ENCODE measurements at regions not wholly inside any gene's neighbourhood (a gene's known extent, or its start where the extent isn't known, plus 50 kb on each side); places are given as distances from the start of the nearest gene placed in this dataset.
"Not testable (repeated sequence)": the region's sequence is repeated elsewhere in the genome, so short reads cannot be mapped to it uniquely, and the experiment has no call there.

DNA sequence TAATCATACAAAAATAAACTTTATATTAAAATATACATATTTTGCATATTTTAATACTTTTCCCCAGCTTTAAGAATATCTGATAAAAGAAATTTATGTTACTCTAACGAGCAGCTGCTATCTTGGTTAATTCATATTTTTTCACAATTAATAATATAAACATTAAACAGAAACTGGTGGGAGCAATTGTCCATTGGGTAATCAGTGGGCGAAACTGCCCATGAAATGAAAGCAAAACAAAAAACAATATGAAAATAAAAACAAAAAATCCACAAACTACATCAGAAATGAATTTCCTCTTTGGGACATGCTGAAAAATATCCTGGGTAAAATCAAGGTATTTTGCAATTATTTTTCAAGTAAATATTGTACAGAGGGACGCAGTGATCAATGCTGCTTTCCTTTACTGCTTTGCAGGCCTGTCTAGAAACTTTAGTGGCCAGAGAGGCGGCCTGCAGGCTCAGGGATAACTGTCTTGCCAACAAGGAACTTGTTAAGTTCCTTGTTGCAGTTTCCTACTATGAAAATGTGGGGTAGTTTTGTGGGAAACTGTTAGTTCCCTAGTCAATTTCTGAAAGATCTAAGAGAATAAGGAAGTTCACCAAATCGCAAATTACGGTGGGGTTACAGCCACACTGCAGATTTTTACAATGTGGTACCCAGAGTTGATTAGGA is 309.0 kb upstream of the PLGLB2 start:
- FAIRE-seq, result not testable (repeated sequence)

DNA sequence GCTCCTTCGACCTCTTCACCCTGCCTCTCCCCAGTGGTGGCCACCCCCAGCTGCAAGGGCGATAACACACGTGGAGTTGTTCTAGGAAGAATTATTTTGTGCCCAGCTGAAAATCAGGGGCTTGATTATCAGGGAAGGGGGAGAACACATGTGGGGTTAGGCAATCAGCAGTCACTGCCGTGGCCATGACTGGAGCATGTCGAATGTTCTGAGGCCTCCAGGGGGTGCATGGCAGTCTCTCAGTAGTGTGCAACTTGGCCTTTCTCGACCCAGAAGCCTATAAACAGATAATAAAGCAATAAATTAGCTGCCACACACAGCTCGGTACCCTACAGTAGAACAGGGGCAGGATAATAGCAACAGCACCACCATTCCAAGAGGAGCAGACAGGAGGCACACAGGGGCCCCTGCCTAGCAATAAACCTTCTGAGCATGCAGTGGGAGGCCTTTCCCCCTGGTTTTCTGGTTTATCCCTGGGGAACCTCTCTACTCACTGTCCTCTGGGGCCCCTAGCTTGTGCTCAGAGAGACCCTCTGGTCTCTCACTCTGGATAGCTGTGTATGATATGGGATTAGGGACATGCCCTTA is 308.2 kb upstream of the PLGLB2 start:
- FAIRE-seq, result not testable (repeated sequence)

DNA sequence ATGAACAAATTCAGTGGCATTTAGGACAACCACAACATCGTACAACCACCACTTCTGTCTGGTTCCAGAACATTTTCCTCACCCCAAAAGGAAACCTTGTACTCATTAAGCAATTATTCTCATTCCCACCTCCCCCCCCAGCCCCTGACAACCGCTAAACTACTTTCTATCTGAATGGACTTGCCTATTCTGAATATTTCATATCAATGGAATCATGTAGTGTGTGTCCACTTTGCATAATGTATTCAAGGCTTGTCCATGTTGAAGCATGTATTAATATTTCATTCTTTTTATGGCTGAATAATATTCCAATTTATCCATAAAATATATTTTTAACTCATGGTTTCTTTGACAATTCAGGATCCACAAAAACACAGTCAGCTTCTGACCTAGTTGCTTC is 307.2 kb upstream of the PLGLB2 start:
- FAIRE-seq, result not testable (repeated sequence)

DNA sequence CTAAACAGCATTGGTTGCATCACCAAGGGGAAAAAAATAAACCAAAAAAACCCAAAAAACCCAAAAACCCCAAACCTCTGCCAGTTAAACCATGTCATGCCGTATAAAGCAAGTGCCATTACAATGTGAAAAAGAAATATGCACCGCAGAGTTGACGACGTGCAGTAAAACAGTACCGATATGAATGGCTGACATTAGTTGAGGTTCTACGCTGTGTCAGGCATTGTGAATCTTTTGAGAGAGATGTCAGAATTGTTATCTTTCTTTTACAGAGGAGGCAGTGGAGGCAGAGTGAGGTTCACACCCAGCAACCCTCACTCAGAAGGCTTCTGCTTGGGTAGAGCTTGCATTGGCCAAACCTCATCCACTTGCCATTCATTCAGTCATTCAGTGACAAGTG is 306.5 kb upstream of the PLGLB2 start:
- FAIRE-seq, result not testable (repeated sequence)

DNA sequence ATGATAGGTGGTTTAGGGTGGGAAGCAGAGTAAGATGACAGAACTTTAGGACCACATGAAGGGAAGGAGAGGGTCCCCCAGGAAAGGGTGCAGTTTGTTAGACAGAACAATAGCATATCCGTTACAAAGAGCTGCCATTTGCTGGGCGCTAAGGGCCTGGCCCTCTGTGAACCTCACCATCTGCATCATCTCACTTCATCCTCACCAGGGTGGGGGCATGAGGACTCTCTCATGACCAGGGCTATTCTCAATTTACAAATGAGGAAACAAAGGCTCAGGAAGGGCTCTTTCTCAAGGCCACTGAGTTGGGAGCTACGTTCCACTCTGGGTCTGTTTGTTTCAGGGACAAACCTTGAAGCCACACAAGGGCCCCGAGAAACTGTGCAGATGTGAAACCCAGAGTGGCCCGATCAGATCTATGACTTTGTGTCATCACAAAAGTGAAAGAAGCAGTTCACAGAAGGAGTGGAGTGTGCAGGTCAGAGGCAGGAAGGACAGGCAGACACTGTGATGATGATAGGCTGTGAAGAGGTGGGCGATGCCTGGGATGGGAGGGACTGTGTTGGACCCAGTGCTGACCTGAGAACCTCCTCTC is 304.8 kb upstream of the PLGLB2 start:
- FAIRE-seq, result not testable (repeated sequence)

DNA sequence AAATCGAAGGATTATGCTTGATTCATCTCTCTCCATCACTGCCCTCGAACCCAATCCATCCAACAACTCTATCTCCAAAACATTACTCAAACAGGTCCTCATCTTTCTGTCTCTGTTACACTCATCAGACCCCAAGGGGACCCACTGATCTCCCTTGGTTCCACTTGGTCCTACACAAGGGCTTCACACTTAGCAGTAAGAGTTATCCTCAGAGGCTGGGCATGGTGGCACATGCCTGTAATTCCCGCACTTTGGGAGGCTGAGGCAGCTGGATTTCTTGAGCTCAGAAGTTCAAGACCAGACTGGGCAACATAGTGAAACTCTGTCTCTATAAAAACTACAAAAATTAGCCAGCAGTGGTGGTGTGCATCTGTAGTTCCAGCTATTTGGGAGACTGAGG is 302.9 kb upstream of the PLGLB2 start:
- FAIRE-seq, result not testable (repeated sequence)

DNA sequence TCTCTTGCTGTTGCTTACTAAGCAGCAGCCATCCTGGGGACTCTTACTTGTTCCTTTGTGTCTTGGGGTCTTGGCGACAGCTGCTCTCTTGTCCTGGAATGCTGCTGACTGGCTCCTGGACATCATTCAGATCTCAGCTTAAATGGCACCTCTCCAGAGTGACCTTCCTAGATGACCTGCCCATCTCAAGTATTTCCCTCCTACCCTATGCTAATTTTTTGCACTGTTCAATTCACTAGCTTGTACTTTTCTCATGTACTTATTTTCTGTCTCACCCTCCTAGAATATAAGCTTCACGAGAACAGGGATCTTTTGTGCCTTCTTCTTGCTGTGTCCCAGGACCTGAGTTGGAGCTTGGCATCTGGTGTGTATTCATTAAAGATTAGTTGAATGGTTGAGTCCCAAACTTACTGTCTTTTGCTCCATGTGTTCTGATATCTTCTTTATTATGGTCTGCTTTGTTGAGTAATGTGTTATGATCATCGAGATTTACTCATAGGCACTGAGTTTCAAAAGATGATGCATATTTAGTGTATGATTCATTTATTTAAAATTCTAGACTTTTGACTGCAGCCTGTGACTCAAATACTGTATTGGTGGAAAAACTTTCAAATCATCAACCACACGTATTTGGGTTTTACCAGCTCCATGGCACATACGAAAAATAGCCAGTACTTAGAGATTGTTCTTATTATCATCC is 302.1 kb upstream of the PLGLB2 start:
- FAIRE-seq, result not testable (repeated sequence)

DNA sequence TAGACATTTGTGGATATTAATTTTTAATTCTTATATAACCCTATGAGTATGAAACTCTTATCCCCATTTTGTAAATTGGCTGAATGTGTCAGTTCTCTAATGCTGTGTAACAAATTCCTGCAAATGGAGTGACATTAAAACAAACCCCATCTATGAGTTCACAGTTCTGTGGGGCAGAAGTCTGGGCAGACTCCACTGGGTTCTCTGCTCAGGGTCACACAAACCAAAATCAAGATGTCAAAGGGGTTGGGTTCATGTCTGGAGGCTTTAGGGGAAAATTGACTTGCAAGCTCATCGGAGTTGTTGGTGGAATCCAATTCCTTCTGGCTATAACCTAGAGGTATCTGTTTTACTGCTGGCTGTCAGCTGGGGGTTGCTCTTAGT is 301.6 kb upstream of the PLGLB2 start:
- not testable (repeated sequence) for FAIRE-seq

DNA sequence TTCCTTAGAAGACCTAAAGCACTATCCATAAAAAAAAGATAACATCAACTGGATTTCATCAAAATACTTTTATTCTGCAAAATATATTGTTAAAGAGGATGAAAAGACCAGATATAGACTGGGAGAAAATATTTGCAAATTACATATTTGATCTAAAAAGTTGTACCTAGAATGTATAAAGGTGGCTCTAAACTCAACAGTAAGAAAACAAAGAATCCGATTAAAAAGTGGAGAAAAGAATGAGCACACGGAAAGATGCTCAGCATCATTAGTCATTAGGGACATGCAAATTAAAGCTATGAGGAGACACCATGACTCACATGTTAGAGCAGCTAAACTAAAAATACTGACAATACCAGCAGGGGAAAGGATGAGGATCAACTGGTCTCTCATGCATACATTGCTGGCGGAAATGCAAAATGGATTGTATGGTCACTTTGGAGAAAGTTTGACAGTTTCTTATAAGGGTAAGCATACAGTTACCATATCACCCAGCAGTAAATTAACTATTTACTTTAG is 298.4 kb upstream of the PLGLB2 start:
- not testable (repeated sequence) for FAIRE-seq

DNA sequence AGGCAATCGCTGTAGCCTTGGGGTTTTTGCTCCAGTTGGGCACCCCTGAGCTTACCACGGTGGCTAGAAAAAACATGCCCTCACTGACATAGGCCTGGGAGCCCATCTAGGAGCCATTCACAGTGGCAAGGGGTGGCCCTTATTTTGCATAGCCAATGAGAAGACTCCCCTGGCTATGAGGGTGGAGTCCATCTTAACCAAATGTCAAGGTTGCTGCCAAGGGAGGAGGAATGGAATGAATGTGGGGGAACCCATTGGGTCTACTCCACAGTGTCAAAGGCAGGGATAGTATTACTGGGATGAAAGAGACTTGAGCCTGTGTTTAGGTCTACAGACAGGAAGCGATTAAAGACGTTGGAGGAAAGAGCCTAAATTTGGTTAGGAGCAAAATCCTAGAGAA is 295.7 kb upstream of the PLGLB2 start:
- FAIRE-seq, result not testable (repeated sequence)

DNA sequence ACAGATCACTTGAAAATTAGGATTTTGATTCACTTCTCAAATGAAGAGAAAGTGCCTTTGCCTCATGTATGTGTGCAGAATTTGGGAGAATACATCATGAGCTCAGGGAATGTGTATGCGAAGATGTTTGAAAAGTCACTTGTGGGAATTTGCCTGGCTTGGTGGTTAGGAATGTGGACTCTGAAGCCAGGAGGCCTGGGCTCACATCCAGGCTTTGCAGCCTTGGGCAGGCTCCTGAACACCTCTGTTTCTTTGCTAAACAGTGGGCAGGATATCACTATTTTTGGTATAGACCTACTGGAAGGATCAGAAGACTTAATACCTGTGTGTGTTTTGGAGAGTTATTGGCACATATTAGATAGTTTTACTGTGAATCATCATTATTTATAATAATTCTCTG is 295.0 kb upstream of the PLGLB2 start:
- FAIRE-seq, result not testable (repeated sequence)

DNA sequence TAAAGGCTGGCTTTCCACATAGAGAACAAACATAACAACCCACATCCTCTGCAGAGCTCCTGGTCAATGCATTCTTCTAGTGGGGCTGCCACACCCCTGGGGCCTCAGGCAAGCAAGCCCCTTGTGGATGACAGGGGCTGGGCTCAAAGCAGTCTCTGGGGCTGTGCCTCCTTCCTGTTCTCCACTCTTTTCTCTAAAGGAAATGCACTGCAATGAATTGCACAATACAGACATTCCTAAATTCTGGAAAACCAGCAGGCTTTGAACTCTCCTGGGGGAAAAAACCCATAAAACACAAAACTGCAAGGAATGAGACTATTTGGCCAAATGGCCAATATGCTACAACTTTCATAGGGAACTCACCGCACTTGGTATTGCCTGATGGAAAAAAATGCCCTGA is 293.9 kb upstream of the PLGLB2 start:
- not testable (repeated sequence) for FAIRE-seq

DNA sequence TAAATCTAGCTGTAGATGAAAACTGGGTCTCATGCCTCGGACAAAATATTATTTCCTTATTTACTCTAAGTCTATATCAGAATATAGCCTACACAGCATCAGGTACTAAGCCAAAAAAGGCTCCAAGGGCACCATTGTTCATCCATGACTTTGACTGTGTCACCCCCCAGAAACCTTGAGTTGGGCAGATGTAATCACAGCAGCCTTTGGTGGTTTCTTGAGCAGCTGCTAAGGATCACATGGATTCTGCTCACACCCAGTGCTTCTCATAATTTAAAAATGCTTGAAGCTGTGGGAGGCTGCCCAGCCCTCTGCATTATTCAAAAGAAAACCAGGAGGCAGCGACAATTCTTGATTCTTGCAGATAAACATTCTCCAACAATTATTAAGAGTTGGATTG is 293.5 kb upstream of the PLGLB2 start:
- FAIRE-seq, result not testable (repeated sequence)

DNA sequence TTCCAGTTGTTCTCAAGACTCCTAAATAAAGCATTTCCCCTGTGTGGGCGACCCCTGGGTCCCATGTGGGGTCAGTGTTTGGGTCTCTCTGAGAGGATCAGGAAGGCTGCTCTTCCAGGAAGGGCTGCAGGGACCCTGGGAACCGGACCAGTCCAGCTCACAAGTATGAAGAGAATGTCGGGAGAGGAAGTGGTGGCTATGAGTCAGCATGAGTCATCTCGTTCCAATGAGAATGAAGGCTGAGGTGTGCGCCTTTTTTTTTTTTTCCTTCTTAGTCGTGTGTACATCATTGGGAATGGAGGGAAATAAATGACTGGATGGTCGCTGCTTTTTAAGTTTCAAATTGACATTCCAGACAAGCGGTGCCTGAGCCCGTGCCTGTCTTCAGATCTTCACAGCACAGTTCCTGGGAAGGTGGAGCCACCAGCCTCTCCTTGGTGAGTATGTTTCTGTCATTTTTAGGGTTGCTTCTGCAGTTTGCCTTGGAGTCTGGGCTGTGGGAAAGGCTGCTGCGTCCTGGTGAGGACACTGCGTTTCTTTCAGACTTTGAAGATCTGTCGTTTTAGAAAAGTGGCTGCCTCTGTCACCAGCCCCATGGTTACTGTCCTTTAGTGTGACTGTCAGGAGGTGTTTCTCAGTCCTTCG is 292.6 kb upstream of the PLGLB2 start:
- not testable (repeated sequence) for FAIRE-seq

DNA sequence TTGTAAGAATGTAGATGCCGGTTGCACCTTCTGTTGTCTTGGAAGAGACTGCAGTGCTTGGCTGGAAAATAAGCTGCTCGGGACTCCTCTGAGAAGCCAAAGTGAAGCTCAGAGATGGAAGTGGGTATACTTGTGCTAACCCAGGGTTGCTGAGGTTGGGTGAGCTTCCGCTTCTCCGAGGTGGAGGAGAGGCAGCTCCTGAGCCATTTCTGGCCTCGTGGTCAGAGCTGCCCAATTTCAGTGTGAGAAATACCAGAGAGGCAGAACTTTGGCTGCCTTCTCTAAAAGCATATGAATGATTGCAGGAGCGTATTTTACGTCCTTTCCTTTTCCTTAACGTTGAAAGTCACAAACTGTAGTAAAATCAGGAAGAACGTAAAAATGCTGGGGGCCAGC is 292.0 kb upstream of the PLGLB2 start:
- FAIRE-seq, result not testable (repeated sequence)

DNA sequence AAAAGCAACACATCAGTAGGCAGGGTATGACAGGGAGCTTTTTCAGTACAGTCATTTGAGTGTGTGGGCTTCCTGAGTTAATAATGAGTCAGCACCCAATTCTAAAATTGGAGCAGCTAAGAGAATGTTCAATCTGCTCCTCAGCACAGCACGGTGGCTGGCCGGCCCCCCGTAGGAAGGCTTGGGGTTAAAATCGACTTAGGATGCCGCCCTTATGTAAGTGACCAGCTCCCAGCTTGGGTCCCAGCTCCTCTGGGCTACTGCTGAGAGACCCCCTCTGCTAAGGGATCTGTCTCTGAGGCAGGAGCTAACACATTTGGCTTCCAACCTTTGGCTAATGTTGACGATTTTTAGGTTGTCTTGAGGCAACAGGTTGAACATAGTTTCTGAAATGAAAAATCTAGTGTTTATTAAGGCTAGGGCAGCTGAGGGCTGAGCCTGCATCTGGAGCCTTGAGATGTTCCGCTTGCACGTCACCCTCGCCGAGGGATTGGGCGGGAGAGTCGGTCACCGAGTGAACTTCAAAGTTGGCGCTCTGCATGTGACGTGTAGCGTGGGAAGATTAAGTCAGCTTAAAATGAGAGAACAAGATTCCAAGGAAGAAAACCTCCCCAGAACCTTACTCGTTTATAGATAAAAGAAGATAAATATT is 291.3 kb upstream of the PLGLB2 start:
- FAIRE-seq, result not testable (repeated sequence)

DNA sequence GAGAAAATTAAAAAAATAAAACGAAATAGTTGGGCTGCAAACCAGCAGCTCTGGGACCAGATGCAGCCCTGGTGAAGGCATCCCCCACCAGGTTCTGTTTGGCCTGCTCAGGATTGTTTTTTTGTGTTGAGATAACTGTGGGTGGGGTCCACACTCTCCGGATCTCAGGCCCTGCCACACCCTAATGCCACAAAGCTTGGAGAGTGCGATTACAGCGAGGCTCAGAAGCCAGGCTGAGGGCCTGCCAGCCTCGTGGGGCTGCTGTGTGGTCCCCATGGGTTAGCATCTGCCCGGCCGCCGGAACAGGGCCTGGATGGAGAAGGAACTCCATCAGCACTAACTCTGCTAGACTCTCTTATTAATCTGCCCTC is 290.8 kb upstream of the PLGLB2 start:
- not testable (repeated sequence) for FAIRE-seq

DNA sequence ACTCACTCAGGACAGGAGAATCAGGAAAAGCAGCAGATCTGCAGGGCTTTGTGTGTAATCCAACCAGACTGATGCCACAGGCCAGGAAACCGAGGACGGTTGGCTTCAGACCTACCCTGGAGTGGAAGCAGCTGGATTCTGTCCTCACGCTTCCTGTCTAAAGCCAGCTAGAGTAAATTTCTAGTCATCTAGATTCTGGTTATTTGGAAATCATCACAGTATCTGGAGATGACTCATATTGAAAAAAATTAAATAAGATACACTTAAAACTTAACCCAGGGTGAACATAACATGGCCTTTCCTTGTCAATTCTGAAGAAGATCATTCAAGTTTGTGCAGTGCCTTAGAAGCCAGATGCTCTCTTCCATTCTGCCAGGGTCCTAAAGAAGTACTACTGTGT is 288.9 kb upstream of the PLGLB2 start:
- FAIRE-seq, result not testable (repeated sequence)

DNA sequence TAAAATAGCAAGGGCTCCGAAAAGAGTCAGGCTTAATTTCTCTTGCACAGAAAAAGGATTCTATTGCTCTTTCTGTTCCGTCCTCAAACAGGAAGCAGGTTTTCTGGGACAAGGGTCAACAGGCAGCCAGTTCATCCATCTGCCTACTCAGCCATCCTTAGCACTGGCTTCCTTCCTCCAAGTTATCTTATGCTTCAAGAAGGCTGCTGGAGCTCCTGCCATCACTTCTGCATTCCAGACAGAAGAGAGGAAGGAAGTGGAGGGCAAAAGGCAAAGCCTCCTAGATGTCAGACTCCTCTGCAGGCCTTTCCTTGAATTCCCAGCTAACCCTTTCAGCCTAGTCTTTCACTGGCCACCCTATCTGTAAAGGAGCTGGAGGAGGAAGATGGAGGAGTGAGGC is 287.8 kb upstream of the PLGLB2 start:
- FAIRE-seq, result not testable (repeated sequence)

DNA sequence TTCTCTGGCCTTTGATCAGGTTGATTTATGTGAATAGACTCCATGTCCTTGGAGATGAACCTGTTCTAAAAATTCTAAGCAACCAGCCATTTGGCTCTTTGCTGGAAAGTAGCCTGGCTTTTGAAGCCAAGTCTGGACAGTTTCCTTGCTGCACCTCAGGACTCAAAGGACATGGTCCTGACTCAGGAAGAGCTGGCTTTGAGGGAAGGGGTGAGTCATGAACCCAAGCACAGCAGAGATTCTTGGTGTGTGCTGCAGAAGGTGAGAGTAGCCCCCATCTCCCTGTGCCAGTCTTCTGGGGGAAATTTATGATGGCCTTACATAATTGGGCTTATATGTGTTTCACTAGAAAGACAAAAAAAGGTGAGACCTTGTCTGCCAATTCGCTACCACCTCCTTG is 287.2 kb upstream of the PLGLB2 start:
- not testable (repeated sequence) for FAIRE-seq

DNA sequence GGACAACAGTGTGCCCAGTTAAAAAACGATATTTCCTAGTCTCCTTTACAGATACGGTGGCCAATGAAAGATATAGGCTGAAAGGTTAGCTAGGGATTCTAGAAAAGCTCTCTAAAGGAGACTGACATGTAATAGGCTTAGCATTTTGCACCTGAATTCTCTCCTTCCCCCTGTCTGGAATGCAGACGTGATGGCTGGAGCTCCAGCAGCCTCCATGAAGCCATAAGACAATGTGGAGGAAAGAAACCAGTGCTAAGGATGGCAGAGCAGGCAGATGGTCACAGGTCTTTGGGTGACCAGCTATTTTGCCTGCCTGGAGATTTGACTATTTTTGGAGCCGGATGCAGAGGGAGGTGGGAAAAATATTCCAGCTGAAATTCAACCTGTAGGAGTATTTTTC is 286.2 kb upstream of the PLGLB2 start:
- not testable (repeated sequence) for FAIRE-seq

DNA sequence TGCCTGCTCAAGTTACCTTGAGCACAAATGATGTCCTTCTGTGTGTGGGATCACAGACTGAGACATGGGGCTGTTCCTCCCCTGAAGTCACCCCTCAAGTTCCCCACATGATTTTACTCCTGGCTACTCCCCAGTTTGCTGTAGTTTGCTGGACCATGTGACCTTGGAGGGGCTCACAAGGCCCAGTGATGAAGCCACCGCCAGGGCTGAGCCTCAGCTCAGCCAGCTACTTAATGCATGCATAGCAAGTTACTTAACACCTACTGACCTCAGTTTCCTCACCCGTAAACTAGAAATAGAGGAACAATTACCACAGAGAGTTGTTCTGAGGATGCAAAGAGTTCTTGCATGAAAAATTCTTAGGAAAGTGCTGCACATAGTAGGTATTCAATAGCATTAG is 283.7 kb upstream of the PLGLB2 start:
- not testable (repeated sequence) for FAIRE-seq

Measured in colon (tissue), 2 donors.